Activated CD4-positive, alpha-beta T cell treated with anti-CD3 and anti-CD28 coated beads, Interleukin-2, amount 50 U/mL, for 24 hours (primary cell): ENCODE measurements at regions not wholly inside any gene's neighbourhood (a gene's known extent, or its start where the extent isn't known, plus 50 kb on each side); places are given as distances from the start of the nearest gene placed in this dataset.

Experiments used
- DNase-seq, 2 donors: peaks; one replicate each; pipeline ENCODE4 v3.0.0-alpha.2; 2020; ENCODE audit warnings: low read depth in 1 of 2, low spot score in 1 of 2

DNA sequence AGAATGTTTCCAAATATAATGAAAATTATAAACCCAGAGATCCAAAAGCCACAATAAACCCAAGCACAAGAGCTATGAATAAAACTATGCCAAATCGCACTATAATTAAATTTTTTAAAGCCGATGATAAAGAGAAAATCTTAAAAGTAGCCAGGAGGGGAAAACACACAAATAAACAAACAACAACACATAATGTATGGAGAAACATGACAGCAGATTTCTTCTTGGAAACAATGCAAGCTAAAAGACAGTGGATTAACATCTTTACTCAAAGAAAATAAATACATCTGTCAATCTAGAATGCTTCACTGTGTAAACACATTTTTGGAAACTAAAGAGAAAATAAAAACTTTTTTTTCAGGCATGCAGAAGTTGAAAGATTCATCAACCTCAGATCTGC is 53.0 kb upstream of the SMOX start:
- DNase-seq = no peak

DNA sequence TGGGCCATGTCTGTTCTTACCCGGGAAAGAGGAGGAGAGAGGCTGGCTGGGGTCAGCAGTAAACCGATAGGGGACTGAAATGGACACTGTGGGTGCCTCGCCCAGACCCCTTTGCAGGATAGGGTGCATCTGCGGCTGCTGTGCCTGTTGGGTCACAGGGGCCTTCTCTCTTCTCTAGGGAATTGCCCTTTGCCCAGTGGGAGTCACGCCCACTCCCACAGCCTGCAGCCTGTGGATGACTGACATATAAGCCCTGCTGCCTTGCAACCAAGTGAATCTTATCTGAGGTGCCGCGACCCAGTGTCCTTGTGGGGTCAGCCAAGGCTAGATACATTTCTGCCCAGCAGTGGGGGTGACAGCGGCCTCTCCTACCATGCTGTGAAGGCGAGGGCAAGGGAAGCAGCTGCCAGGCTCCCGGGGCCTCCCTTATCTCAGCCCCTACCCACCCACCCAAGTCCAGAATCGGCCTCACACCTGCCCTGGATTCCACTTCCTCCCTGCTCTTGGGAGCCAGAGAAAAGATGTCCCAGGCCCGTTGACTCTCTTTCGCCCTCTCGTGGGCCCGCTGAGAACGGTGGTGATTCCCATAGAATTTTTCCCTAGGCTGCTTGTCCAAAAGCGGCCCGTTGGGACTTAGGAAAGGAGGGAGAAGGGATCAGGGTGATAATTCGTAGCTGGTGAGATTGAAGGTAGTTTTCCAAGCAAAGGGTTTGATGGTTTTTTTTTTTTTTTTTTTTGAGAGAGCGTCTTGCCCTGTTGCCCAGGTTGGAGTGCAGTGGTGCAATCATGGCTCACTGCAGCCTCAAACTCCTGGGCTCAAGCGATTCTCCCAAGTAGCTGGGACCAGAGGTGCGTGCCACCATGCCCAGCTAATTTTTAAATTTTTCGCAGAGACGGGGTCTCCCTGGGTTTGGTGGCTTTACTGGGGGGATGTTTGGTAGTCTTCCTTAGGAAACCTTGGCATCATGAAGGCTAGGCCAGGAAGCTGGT is 56.8 kb upstream of the SMOX start:
- no peak for DNase-seq

DNA sequence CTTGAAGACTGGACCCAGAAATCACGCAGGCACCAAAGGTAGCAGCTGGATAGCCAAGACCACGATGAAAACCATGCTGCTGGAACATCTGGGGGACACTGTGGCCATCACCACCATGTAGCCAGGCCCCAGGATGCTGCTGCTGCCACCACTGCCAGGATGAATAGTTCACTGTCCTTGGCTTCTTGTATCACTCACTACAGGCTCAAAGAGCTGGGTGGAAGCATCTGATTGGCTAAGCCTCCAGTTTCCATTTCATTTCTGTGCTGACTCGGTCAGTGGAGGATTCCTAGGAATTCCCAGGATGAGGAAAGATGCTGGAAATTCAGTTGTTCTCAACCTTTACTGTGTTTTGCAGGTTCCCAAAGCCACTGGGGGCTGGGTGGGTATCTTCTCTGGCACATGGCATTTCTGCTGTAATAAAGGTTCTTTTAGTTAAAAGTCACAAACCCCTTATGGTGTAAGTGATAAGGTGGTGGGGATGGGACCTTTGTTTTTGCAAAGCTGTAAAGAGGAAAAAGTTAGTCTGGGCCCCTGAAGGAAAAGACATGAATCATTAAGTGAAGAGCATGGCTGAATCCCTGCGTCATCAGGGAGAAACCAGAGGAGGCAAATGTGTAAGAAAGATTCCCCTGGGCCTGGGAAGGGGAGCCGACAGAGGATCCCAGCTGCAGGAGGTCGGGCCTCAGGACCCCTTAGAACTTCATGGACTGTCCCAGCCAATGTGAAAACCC is 57.7 kb upstream of the SMOX start:
- no peak for DNase-seq

DNA sequence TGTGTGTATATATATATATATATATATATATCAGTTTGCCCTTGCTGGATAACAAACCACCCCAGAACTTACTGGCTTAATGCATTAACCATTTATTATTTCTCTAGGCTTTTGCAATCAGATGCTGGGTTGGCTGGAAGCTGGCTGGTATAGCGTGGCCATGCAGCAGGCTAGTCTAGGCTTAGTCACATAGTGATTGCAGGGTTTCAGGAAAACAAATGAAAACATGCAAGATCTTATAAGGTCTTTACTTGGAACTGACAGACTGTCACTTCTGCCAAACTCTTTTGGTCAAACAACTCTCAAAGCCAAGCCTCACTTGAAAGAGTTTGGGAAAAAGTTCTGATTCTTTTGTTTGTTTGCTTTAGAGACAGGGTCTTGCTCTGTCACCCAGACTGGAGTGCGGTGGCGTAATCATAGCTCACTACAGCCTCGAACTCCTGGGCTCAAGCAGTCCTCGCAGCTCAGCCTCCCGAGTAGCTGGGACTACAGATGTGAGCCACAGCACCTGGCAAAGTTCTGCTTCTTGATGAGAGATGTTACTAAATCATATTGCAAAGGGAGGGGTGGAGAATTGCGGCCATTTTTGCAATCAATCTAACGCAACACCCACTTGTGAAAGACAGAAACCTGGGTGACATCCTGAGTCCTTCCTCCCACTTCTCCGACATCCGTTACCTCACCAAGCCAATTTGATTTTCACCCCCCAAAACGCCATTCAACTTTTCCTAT is 58.7 kb upstream of the SMOX start:
- no peak for DNase-seq

DNA sequence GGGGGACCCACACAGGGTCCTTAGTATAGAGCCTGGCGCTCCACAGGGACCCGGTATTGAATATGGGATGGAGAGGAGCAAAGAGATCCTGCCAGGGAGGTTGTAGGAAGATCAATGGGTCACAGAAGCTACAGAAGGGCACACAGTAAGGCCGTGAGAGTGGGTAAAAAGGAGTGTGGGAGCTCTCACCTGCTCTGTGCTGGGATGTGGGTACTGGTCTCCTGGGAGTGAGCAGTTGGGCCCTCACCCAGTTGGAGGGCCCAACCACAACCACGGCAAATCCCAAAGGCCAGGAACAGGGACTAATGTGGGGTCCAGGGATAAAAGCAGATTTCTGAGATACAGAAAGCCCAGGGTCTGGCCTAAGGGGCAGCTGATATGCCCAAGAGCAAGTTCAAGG is 59.9 kb upstream of the SMOX start:
- no peak for DNase-seq

DNA sequence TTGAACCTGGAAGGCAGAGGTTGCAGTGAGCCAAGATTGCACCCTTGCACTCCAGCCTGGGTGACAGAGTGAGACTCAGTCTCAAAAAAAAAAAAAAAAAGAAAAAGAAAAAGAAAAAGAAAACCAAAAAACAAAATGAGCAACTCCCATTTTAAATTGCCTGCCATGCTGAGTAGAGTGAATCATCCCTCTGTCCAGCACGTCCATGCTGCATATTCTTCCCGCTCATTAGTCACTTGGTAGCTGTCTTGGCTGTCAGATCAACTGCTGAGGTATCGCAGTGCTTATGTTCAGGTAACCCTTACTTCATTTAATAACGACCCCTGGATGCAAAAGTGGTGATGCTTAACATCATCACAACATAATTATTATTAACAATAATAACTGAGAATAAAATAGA is 60.7 kb upstream of the SMOX start:
- no peak for DNase-seq

DNA sequence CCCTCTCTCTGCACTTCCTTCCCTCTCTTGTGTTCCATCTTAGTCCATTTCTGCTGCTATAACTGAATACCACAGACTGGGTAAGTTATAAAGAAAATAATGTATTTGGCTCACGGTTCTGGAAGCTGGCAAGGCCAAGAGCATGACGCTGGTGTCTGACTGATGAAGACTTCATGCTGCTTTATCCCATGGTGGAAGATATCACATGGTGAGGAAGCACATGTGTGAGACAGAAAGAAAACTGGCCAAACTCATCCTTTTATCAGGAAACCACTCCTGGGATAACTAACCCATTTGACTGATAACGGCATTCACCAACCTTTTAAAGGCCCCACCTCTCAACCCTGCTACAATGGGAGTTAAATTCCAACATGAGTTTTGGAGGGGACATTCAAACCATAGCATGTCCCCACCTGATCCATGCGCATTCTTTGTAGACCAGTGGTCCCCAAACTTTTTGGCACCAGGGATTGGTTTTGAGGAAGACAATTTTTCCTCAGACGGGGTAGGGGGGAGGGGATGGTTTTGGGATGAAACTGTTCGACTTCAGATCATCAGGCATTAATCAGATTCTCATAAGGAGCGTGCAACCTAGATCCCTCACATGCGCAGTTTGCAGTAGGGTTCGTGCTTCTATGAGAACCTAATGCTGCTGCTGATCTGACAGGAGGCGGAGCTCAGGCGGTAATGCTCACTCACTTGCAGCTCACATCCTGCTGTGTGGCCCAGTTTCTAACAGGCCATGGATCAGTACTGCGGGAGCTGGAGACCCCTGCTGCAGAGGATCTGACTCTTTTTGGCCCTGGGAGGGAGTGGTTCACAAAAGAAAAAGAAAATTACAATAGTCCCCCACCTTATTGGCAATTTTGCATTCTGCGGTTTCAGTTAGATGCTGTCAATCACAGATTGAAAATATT is 61.6 kb upstream of the SMOX start:
- DNase-seq = no peak

DNA sequence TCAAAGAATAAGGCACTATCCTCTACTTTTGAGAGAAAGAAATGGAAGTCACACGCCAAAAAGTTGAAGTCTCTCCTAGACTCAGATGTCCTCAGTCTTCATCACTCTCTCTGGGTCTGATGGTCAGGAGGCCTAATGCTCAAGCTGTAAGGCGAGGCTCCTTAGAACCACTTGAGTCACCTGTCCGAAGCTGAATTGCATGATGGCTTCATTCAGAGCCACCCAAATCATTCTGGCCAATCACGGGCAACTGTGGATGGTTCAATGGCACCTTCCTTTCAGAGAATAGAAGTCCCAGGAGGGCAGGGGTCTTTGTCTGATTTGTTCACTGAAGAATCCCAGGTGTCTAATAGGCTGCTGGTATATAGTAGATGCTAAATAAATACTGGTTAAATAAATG is 63.9 kb upstream of the SMOX start:
- no peak for DNase-seq

DNA sequence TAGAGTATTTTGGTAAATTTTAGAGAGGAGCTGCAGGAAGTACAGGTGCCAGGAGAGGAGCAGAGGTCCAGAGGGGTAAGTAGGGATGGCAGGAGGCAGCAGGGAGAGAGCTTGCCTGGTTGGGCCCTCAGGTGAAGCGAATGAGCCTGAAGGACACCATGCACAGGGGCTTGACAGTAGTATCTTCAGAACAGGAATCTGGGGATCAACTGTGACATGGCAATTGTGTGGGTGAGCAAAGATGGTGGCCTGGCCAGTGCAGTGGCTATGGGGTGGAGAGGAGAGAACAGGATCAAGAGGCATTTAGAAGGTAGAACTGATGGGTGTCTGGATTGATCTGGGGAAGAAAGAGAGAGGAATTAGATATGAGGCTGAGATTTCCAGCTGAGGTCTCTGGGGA is 64.5 kb upstream of the SMOX start:
- DNase-seq = no peak

DNA sequence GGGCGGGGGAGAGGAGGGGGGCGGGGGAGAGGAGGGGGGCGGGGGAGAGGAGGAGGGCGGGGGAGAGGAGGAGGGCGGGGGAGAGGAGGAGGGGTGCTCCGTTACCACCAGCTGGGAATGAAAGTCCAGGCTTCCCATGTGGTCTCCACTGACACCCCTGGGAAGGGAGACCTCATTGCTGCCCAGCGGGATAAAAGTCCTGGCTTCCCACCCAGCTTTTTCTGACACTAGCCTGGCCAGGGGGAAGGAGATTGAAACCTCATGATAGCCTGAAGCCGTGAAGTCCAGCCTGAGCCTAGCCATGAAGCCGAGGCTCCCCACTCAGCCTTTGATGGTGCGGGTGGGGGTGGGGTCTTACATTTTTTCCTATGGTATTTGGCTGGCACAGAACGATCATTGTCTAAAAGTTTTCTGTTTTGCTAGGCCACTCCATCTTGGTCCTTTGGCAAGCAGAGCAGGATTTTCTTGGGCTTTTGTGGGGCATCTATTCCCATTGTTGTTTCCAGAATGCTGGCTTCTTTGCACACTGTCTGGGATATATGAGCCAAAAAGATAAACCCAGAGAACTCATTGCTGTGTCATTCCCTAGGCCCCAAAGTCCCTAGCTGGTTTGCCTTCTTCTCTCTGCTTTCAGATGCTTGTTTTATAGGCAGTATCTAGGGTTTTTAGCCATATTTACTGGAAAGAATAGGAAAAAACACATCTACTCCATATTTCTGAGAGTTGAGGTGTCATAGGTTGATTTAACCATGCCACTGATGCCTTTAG is 65.3 kb upstream of the SMOX start:
- no peak for DNase-seq

DNA sequence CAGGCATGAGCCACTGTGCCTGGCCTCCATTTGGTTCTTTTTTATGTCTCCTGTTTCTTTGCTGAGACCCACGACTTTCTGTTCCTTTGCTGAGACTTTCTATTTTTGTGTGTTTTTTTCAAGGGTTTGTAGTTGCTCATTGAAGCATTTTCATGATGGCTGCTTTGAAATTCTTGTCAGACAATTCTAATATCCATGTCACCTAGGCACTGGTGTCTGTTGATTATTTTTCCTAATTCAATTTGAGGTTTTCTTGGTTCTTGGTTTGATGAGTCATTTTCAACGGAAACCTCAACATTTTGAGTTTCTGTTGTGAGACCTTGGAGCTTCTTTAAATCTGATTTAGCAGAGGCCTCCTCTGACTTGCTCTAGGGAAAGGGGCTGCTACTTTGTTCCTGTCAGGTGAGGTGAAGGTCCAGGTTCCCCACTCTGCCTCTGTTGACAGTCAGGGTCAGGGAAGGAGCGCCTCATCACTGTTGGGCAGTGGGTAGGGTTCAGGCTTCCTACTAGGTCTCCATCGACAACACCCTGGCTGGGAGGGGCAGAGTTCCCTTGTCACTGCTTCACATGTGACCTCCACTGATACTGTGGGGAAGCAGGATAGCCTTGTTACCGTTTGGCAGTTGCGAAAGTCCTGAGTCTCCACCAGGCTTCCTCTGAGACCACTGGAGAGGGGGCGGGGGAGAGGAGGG is 66.1 kb upstream of the SMOX start:
- peak; percentile 18 to 23 for DNase-seq

DNA sequence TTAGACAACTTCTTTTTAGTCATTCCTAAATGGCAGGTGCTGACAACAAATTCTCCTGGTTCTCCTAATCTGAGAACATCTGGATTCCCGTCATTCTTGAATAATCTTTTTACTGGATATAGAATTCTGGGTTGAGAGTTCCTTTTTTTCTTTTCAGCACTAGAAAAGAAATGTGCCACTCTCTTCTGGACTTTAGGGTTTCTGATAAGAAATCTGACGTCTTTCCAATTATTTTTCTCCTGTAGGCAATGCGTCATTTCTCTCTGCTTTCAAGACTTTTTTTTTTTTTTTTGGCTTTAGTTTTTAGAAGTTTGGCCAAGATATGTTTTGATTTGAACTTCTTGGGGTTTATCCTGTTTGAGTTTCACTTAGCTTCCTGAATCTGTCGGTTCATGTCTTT is 66.1 kb upstream of the RNF24 start:
- DNase-seq = no peak

DNA sequence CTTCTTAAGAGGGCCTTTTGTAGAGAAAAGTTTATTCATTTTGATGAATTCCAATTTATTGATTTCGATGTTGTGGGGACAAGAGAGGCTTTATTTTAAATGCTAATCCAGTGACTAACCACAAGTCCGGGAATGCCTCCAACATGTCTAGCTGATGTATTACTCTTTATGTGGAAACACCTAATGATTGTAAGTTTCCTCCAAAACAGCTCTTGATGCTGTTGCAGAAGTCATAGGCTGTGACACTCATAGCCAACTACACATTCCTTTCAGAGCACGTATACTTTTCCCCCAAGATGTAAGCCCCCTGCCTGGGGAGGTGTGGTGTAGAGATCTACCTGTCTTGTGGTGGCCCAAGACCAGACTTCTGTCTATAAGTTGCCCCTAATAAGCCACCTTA is 61.3 kb upstream of the RNF24 start:
- DNase-seq = no peak

DNA sequence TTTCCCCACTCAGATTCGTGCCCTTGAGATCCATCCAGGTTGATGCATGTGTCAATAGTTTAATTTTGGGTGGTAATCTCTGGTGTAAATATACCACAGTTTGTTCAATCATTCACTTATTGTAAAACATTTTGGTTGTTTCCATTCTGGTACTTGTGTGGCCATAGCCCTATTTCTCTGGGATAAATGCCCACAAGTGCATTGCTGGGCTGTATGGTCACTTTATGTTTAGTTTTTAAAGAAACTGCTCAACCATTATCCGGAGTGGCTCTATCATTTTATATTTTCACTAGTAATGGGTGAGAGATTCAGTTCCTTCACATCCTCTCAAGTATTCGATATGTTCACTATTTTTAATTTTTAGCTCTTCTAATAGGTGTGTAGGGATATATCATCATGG is 60.7 kb upstream of the RNF24 start:
- no peak for DNase-seq

DNA sequence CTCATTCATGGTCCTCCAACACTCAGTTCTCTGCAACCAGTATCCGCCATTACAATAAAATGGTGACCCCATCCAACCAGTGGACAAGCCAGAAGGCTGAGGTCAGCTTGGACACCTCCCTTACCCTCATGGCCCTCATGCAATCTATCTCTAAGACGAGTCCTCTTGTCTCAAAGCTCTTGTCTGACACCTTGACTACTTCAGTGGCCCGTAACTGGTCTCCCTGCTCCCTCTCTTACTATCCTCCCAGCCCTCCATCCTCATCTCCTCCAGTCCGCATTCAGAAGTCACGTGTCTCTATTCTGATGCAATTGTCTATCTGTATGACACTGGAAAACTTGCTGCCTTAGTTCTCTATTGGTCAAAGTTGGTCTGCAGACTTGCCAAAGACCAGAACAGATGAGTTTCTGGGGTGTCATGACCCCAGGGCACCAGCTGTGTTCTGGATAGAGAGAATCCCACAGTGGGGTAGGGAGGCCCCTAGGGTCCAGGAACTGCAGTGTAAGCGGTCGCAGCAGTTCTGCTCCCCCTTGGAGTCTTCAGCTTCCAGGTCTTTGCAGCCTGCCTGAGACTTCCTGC is 59.6 kb upstream of the RNF24 start:
- no peak for DNase-seq

DNA sequence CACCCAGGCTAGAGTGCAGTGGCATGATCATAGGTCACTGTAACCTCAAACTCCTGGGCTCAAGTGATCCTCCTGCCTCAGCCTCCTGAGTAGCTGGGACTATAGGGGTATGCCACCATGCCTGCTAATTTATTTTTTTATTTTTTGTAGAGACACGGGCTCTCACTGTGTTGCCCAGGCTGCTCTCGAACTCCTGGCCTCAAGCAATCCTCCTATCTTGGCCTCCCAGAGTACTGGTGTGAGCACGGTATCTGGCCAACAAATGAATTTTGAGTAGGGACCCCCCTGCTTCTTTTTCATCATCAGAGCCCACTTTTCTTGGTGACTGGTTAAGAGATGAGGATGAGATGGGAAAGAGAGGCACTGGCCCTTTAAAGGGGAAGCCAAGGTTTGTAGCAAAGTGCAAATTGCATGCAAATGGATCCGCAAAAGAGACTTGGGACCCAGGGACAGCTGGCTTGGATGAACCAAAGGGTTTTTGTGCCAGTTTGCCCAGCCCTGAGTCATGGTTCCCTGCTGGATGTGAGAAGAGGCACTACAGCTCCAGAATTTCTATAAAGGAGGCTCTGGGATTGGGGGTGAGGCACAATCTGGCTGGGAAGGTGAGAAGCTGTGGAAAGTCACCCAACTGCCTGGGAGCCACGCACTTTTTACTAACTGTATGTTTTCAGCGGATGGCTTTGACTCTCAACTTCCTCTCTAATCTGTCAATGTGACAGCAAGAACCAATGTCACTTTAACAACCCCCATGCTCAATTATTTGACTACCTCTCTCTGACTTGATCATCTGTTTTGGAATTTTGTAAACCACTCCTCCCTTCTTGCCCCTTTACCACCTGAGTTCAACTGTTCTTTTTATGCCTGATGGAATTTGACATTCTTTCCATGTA is 58.7 kb upstream of the RNF24 start:
- no peak for DNase-seq

DNA sequence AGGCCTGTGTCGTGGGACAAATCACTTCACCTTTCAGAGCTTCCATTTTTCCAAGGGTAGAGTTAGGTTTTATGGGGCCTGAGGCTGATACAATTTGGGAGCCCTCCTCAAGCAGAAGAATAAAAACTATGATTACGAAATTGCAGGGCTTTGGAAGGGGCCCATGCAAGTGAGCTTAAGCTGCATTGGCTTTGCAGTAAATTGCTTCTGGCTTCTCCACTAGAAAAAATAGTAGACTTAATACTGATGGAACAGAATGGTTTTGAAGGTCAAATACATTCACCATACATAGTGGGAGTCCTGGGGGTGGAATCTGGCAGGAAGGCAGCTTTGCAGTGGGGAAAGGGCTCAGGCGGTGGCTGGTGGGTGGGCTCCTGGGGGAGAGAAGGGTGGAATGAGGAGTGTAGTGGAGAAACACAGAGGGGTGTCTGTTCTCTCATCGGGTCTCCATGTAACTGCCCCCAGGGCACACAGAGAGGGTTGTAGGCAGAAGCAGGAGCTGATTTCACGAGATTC is 55.9 kb upstream of the RNF24 start:
- DNase-seq = no peak
